K562 (cell line): ENCODE measurements at regions not wholly inside any gene's neighbourhood (a gene's known extent, or its start where the extent isn't known, plus 50 kb on each side); places are given as distances from the start of the nearest gene placed in this dataset.

ENCODE experiments used
- ATF7 ChIP-seq: fragments of 450-650 bp; IDR thresholded peaks from 2 replicates; pipeline ENCODE4 v1.7.1; 2014; ENCODE audit warnings: mild to moderate bottlenecking, moderate library complexity
- CEBPB ChIP-seq: fragments of 450-650 bp; IDR thresholded peaks from 2 replicates; pipeline ENCODE4 v1.6.1; 2016; ENCODE audit warnings: missing genetic modification characterization, missing compliant biosample characterization
- DIDO1 ChIP-seq: fragments of 450-650 bp; IDR thresholded peaks from 2 replicates; pipeline ENCODE4 v1.6.1; 2016; ENCODE audit warnings: low read depth, missing biosample characterization, missing genetic modification characterization
- DPF2 ChIP-seq: fragments of 450-650 bp; IDR thresholded peaks from 2 replicates; pipeline ENCODE4 v1.6.1; 2016
- EP400 ChIP-seq: fragments of 450-650 bp; IDR thresholded peaks from 2 replicates; pipeline ENCODE4 v1.6.1; 2017; ENCODE audit warnings: antibody characterized with exemption, mild to moderate bottlenecking, moderate library complexity
- ETS2 ChIP-seq: IDR thresholded peaks from 2 replicates; pipeline ENCODE4 v1.6.1; 2016; ENCODE audit warnings: borderline replicate concordance, missing genetic modification characterization, mild to moderate bottlenecking, moderate library complexity, missing compliant biosample characterization; ENCODE audit not compliant: poor library complexity, severe bottlenecking
- GATAD2A ChIP-seq: fragments of 450-650 bp; IDR thresholded peaks from 2 replicates; pipeline ENCODE4 v1.6.1; 2017
- HDAC3 ChIP-seq: fragments of 450-650 bp; IDR thresholded peaks from 2 replicates; pipeline ENCODE4 v1.6.1; 2018; ENCODE audit warnings: borderline replicate concordance, mild to moderate bottlenecking, moderate library complexity; ENCODE audit not compliant: partially characterized antibody
- MAFF ChIP-seq: IDR thresholded peaks from 2 replicates; pipeline ENCODE4 v1.6.1; 2012; ENCODE audit warnings: low read length, improper control_type of control experiment
- MAFG ChIP-seq: fragments of 450-650 bp; conservative IDR thresholded peaks from 2 replicates; pipeline ENCODE4 v1.6.1; 2016; ENCODE audit warnings: missing genetic modification characterization, missing compliant biosample characterization
- MAZ ChIP-seq, 2 experiments: fragments of 450-650 bp in 1 of 2; sonication (generic) in 1 of 2; formaldehyde crosslinking; IDR thresholded peaks in 1 of 2; conservative IDR thresholded peaks in 1 of 2; 2 replicates each; pipeline versions ENCODE4 v1.4.0 to v1.5.0; 2020; ENCODE audit warnings: mild to moderate bottlenecking in 1 of 2, missing genetic modification reagents in 1 of 2
- MBD2 ChIP-seq: sonication (generic); IDR thresholded peaks from 2 replicates; pipeline ENCODE4 v1.6.1; 2016; ENCODE audit warnings: low read depth, borderline replicate concordance
- MED1 ChIP-seq: sonication (generic); formaldehyde crosslinking; IDR thresholded peaks from 2 replicates; pipeline ENCODE4 v1.8.1; 2023; ENCODE audit warnings: missing genetic modification reagents, borderline replicate concordance
- NR2F6 ChIP-seq: fragments of 450-650 bp; formaldehyde crosslinking; IDR thresholded peaks from 2 replicates; pipeline ENCODE4 v1.4.0; 2020; ENCODE audit warnings: mild to moderate bottlenecking
- POU5F1 ChIP-seq: fragments of 150-350 bp; IDR thresholded peaks from 2 replicates; pipeline ENCODE4 v1.6.1; 2014; ENCODE audit warnings: borderline replicate concordance, low read length, low read depth, mild to moderate bottlenecking; ENCODE audit not compliant: partially characterized antibody
- PREB ChIP-seq: sonication (generic); formaldehyde crosslinking; IDR thresholded peaks from 2 replicates; pipeline ENCODE4 v1.8.1; 2023; ENCODE audit warnings: mild to moderate bottlenecking, missing genetic modification reagents
- RFX7 ChIP-seq: fragments of 250-450 bp; sonication (Bioruptor Pico); IDR thresholded peaks from 2 replicates; pipeline ENCODE4 v1.5.1; 2021; ENCODE audit warnings: mild to moderate bottlenecking
- ZNF395 ChIP-seq: fragments of 200-800 bp; sonication (Bioruptor generic); IDR thresholded peaks from 2 replicates; pipeline ENCODE4 v1.6.1; 2017; ENCODE audit warnings: missing genetic modification characterization, missing compliant biosample characterization
- ZNF764 ChIP-seq: fragments of 250-450 bp; sonication (Bioruptor Pico); IDR thresholded peaks from 2 replicates; pipeline ENCODE4 v1.4.0; 2020; ENCODE audit warnings: low read depth, mild to moderate bottlenecking, moderate library complexity
- TF ChIP-seq, protein P1 (sequence below), 2 experiments: IDR thresholded peaks in 1 of 2; conservative IDR thresholded peaks in 1 of 2; 2 replicates each; pipeline ENCODE4 v1.6.1; 2016; ENCODE audit warnings: low read depth in 2 of 2, mild to moderate bottlenecking in 1 of 2, missing compliant biosample characterization in 1 of 2, missing genetic modification characterization in 1 of 2, moderate library complexity in 1 of 2
- TF ChIP-seq, protein P2 (sequence below): fragments of 450-650 bp; conservative IDR thresholded peaks from 2 replicates; pipeline ENCODE4 v1.6.1; 2016; ENCODE audit warnings: missing genetic modification characterization, low read depth, mild to moderate bottlenecking, control low read depth, missing compliant biosample characterization

DNA sequence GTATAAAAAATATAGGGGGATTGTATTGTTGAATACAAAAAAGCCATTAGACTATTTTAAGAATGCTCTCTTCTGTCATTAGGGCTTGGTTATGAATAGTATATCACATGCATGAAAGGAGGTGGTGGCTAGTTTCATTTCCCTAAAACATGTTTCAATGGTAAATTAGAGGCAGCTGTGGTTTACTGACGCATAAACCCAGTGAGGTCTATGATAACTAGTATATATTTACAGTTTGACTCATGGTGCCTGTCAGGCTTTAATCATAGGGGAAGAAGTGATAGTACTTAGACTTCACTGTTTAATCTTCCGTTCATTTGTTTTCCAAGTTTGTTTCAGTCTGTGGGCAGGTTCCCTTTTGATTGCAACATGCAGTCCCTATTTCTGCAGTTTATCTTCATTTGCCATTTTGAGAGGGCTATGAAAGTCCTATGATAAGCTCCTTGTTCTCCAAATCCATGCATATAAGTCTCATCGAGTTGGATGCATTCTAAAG is 55.1 kb upstream of the MAP4K3 start (continued):
- TF ChIP-seq, protein P1, sequence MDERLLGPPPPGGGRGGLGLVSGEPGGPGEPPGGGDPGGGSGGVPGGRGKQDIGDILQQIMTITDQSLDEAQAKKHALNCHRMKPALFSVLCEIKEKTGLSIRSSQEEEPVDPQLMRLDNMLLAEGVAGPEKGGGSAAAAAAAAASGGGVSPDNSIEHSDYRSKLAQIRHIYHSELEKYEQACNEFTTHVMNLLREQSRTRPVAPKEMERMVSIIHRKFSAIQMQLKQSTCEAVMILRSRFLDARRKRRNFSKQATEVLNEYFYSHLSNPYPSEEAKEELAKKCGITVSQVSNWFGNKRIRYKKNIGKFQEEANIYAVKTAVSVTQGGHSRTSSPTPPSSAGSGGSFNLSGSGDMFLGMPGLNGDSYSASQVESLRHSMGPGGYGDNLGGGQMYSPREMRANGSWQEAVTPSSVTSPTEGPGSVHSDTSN (CRISPR knock-in tag; IDR thresholded peaks at IDR 0.05; ENCODE audit: low read depth) = no peak
- TF ChIP-seq, protein P1 (tag; conservative IDR thresholded peaks at IDR 0.05; ENCODE audit: low read depth) = peak; percentile 84
- TF ChIP-seq POU5F1 = no peak
- no peak for TF ChIP-seq RFX7 (CRISPR knock-in tag)
- no peak for TF ChIP-seq MAZ (CRISPR knock-in tag; conservative IDR thresholded peaks at IDR 0.05 in 1 of 2, IDR thresholded peaks at IDR 0.05 in 1 of 2)
- no peak for TF ChIP-seq ZNF764 (CRISPR knock-in tag)
- no peak for TF ChIP-seq MBD2
- TF ChIP-seq MAFG (tag) = no peak
- no peak for TF ChIP-seq EP400
- no peak for TF ChIP-seq GATAD2A
- TF ChIP-seq, protein P2, sequence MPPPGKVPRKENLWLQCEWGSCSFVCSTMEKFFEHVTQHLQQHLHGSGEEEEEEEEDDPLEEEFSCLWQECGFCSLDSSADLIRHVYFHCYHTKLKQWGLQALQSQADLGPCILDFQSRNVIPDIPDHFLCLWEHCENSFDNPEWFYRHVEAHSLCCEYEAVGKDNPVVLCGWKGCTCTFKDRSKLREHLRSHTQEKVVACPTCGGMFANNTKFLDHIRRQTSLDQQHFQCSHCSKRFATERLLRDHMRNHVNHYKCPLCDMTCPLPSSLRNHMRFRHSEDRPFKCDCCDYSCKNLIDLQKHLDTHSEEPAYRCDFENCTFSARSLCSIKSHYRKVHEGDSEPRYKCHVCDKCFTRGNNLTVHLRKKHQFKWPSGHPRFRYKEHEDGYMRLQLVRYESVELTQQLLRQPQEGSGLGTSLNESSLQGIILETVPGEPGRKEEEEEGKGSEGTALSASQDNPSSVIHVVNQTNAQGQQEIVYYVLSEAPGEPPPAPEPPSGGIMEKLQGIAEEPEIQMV (tag) = no peak
- peak; percentile 31; the same call in 1 of the 2 replicates for TF ChIP-seq ATF7
- TF ChIP-seq MAFF = no peak
- no peak for TF ChIP-seq DIDO1 (tag)
- no peak for TF ChIP-seq PREB (CRISPR knock-in tag)
- no peak for TF ChIP-seq ZNF395 (CRISPR knock-in tag)
- no peak for TF ChIP-seq NR2F6 (CRISPR knock-in tag)
- TF ChIP-seq DPF2 = peak; percentile 57
- no peak for TF ChIP-seq HDAC3
- no peak for TF ChIP-seq MED1 (CRISPR knock-in tag)
- no peak for TF ChIP-seq ETS2 (tag)
- TF ChIP-seq CEBPB (tag) = peak; percentile 93
